HG03060 (cell line): ENCODE measurements at regions not wholly inside any gene's neighbourhood (a gene's known extent, or its start where the extent isn't known, plus 50 kb on each side); places are given as distances from the start of the nearest gene placed in this dataset.
"Not testable (repeated sequence)": the region's sequence is repeated elsewhere in the genome, so short reads cannot be mapped to it uniquely, and the experiment has no call there.

Source experiments
- ATAC-seq: cut with Tn5 transposase; IDR thresholded peaks from one replicate; pipeline ENCODE4 v1.9.1; 2021; ENCODE audit warnings: low read depth, moderate number of reproducible peaks; ENCODE audit not compliant: unreplicated experiment

GRCh38 chr6:27148404-27148795 lies 99.1 kb upstream of the PRSS16 start:
- ATAC-seq: no peak

GRCh38 chr6:27149150-27149549 lies 98.4 kb upstream of the PRSS16 start:
- ATAC-seq: no peak

- ATAC-seq: no peak
These were observed 92.8 kb upstream of the PRSS16 start for GRCh38 chr6:27154696-27155095.

- no peak for ATAC-seq
These were observed 90.5 kb upstream of the PRSS16 start for GRCh38 chr6:27156874-27157458.

- no peak for ATAC-seq
These were observed 89.8 kb upstream of the PRSS16 start for GRCh38 chr6:27157459-27158315.

- ATAC-seq: no peak
These were observed 89.2 kb upstream of the PRSS16 start for GRCh38 chr6:27158316-27158643.

GRCh38 chr6:27159725-27160124 lies 87.8 kb upstream of the PRSS16 start:
- no peak for ATAC-seq

- ATAC-seq: no peak
These were observed 86.4 kb upstream of the PRSS16 start for GRCh38 chr6:27161115-27161514.

GRCh38 chr6:27161603-27161945 lies 85.9 kb upstream of the PRSS16 start:
- no peak for ATAC-seq

GRCh38 chr6:27161946-27162603 lies 85.4 kb upstream of the PRSS16 start:
- ATAC-seq: no peak

- ATAC-seq: no peak
These were observed 83.7 kb upstream of the PRSS16 start for GRCh38 chr6:27163834-27164233.

- no peak for ATAC-seq
These were observed 79.4 kb upstream of the PRSS16 start for GRCh38 chr6:27168108-27168507.

GRCh38 chr6:27168586-27169443 lies 78.7 kb upstream of the PRSS16 start:
- no peak for ATAC-seq

- not testable (repeated sequence) for ATAC-seq
These were observed 74.8 kb upstream of the PRSS16 start for GRCh38 chr6:27172524-27173231.

GRCh38 chr6:27173232-27173601 lies 74.3 kb upstream of the PRSS16 start:
- ATAC-seq: not testable (repeated sequence)

- no peak for ATAC-seq
These were observed 72.5 kb upstream of the PRSS16 start for GRCh38 chr6:27174958-27175357.

- ATAC-seq: no peak
These were observed 71.4 kb upstream of the PRSS16 start for GRCh38 chr6:27176096-27176495.

GRCh38 chr6:27176523-27177484 lies 70.7 kb upstream of the PRSS16 start:
- ATAC-seq: no peak
